Stimulated activated memory B cell treated with anti-CD40 and anti-IgM and Interleukin-4, amounts not matched to agents 10 μg/mL and 1 μg/mL and 100 μg/mL, for 72 hours (primary cell): ENCODE measurements at regions not wholly inside any gene's neighbourhood (a gene's known extent, or its start where the extent isn't known, plus 50 kb on each side); places are given as distances from the start of the nearest gene placed in this dataset.
"Not testable (repeated sequence)": the region's sequence is repeated elsewhere in the genome, so short reads cannot be mapped to it uniquely, and the experiment has no call there.

Experiments used
- ATAC-seq: fragments of 150-1000 bp; cut with Tn5 transposase; 2 replicates; pipeline ENCODE4 v1.10.0; 2021
- H3K27ac Mint-ChIP-seq: one replicate; pipeline ENCODE4 v1.8.0; 2022; ENCODE audit warnings: mild to moderate bottlenecking, mixed read lengths
- H3K27me3 Mint-ChIP-seq: one replicate; pipeline ENCODE4 v1.8.0; 2022; ENCODE audit warnings: mixed read lengths
- H3K36me3 Mint-ChIP-seq: one replicate; pipeline ENCODE4 v1.8.0; 2022; ENCODE audit warnings: mixed read lengths
- H3K4me1 Mint-ChIP-seq: one replicate; pipeline ENCODE4 v1.8.0; 2022; ENCODE audit warnings: mixed read lengths
- H3K4me3 Mint-ChIP-seq: one replicate; pipeline ENCODE4 v1.8.0; 2022; ENCODE audit warnings: mild to moderate bottlenecking, moderate library complexity, mixed read lengths
- H3K9me3 Mint-ChIP-seq: one replicate; pipeline ENCODE4 v1.8.0; 2022; ENCODE audit warnings: mixed read lengths

GRCh38 chr6:81387163-81387562, 365.3 kb downstream of the TENT5A start:
- peaks cover 11% of the 10 kb centered on the region for H3K9me3 Mint-ChIP-seq
- H3K27ac Mint-ChIP-seq = no peak overlapping the region
- H3K27me3 Mint-ChIP-seq = no peaks in the 10 kb centered on the region
- no peaks in the 10 kb centered on the region for H3K4me1 Mint-ChIP-seq
- ATAC-seq = no peak
- H3K36me3 Mint-ChIP-seq = no peaks in the 10 kb centered on the region
- no peak overlapping the region for H3K4me3 Mint-ChIP-seq

DNA sequence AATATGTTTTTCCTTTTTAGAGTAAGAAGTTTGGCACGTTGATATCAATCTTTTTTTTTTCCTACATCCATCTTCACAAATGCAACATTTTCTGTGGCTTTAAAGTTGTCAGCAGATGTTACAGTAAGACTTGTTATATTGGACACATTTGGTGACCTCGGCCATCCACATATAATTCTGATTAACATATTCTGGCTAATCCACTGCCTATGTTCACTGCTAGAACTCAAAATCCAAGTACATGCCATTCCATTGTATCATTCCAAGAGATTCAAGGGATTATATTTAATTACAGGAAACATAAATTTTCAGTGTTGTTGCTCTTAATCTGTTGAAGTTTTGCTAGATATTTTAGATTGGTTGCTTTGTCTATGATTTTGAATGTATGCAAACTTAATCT, 367.6 kb downstream of the TENT5A start:
- no peak for ATAC-seq
- no peak overlapping the region for H3K27ac Mint-ChIP-seq
- no peaks in the 10 kb centered on the region for H3K36me3 Mint-ChIP-seq
- no peak overlapping the region for H3K4me3 Mint-ChIP-seq
- no peaks in the 10 kb centered on the region for H3K4me1 Mint-ChIP-seq
- no peaks in the 10 kb centered on the region for H3K27me3 Mint-ChIP-seq
- H3K9me3 Mint-ChIP-seq = peaks cover 3% of the 10 kb centered on the region

DNA sequence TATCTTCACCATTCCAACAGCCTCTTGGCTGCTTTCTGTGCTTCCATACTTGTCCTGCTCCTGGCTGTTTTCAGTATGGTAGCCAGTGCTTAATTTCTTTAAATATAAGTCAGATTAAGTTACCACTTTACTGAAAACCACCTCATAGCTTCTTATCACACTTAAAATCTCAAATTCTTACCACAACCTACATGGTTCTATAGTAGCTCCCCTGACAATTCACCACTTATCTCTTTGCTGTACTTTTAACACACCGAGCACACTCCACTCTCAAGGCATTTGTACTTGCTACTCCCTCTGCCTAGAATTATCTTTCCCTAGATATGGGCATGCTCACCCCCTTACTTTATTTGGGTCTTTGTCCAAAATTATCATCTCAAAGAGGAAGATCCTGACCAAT, 369.0 kb downstream of the TENT5A start:
- no peak for ATAC-seq
- Mint-ChIP-seq H3K27me3 (no peaks in the 10 kb centered on the region), H3K4me3 (no peak overlapping the region), H3K27ac (no peak overlapping the region), H3K36me3 (no peaks in the 10 kb centered on the region), H3K9me3 (peaks cover 3% of the 10 kb centered on the region), H3K4me1 (no peaks in the 10 kb centered on the region)

- Mint-ChIP-seq H3K9me3 (peaks cover 3% of the 10 kb centered on the region), H3K27me3 (no peaks in the 10 kb centered on the region), H3K27ac (no peak overlapping the region), H3K4me3 (no peak overlapping the region), H3K36me3 (no peaks in the 10 kb centered on the region), H3K4me1 (no peaks in the 10 kb centered on the region)
- no peak for ATAC-seq
Measured at GRCh38 chr6:81382852-81383251, 369.6 kb downstream of the TENT5A start.

GRCh38 chr6:81381382-81381916, 371.0 kb downstream of the TENT5A start:
- Mint-ChIP-seq H3K27me3 (no peaks in the 10 kb centered on the region), H3K36me3 (no peaks in the 10 kb centered on the region), H3K27ac (no peak overlapping the region), H3K9me3 (peaks cover 3% of the 10 kb centered on the region), H3K4me1 (no peaks in the 10 kb centered on the region), H3K4me3 (no peak overlapping the region)
- no peak for ATAC-seq

DNA sequence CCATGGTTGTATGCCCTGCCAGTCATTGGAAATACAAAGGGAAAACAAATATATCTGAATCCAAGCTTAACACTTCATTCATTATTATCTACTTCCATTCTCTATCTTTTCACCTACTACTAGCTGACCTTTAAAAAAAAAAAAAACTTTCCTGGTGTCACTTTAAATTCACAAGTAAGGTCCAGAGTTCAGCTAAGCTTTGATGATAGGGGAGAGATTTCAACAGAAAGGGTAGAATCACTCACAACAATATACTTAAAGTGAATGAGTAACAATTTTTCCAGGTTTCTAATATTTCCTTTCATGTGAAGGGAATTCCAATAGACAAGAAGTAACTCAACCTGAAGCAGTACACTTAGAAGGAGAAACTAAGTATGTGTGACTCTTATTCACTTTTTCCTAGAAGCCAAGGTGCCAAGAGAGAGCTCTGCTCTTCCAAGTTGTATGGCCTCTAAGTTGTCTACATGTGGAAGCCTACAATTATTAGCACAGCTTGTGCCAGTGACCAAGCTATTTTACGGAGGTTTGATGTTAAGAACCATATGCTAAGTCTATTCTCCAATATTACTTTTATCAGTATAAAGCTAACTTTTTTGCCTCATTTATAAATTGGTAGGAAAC, 371.7 kb downstream of the TENT5A start:
- no peak for ATAC-seq
- H3K4me3 Mint-ChIP-seq = no peak overlapping the region
- no peaks in the 10 kb centered on the region for H3K36me3 Mint-ChIP-seq
- H3K27ac Mint-ChIP-seq = no peak overlapping the region
- H3K27me3 Mint-ChIP-seq = no peaks in the 10 kb centered on the region
- H3K9me3 Mint-ChIP-seq = no peaks in the 10 kb centered on the region
- no peaks in the 10 kb centered on the region for H3K4me1 Mint-ChIP-seq

GRCh38 chr6:81376745-81377144, 375.7 kb downstream of the TENT5A start:
- Mint-ChIP-seq H3K36me3 (no peaks in the 10 kb centered on the region), H3K27me3 (no peaks in the 10 kb centered on the region), H3K4me3 (no peak overlapping the region), H3K4me1 (no peaks in the 10 kb centered on the region), H3K27ac (no peak overlapping the region), H3K9me3 (no peaks in the 10 kb centered on the region)
- ATAC-seq = no peak

GRCh38 chr6:81373414-81373813, 379.1 kb downstream of the TENT5A start:
- no peaks in the 10 kb centered on the region for H3K36me3 Mint-ChIP-seq
- H3K27me3 Mint-ChIP-seq = no peaks in the 10 kb centered on the region
- no peak overlapping the region for H3K27ac Mint-ChIP-seq
- no peak overlapping the region for H3K4me3 Mint-ChIP-seq
- no peak for ATAC-seq
- no peaks in the 10 kb centered on the region for H3K4me1 Mint-ChIP-seq
- no peaks in the 10 kb centered on the region for H3K9me3 Mint-ChIP-seq

DNA sequence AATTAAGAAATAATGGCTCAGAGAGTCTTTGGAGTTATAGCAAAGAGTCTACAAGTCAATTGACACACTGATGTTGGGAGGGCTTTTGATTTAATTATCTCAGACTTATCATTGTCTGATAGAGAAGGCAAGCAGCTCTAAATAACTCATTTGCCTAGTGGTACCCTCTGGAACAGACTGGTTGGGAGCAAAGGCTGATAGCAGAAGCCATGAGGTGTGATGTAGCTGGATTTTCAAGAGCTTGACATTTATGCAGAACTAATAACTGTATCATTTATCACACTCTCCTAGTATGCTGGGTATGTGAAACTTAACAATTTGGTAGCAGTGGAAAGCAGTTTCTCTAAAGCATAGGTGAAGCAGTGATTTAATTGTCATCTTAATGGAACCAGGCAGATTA, 380.6 kb downstream of the TENT5A start:
- no peaks in the 10 kb centered on the region for H3K27me3 Mint-ChIP-seq
- no peaks in the 10 kb centered on the region for H3K36me3 Mint-ChIP-seq
- no peaks in the 10 kb centered on the region for H3K9me3 Mint-ChIP-seq
- H3K27ac Mint-ChIP-seq = no peak overlapping the region
- ATAC-seq = no peak
- H3K4me1 Mint-ChIP-seq = no peaks in the 10 kb centered on the region
- H3K4me3 Mint-ChIP-seq = no peak overlapping the region

- H3K27ac Mint-ChIP-seq = no peak overlapping the region
- no peak for ATAC-seq
- H3K4me3 Mint-ChIP-seq = no peak overlapping the region
- no peaks in the 10 kb centered on the region for H3K27me3 Mint-ChIP-seq
- H3K4me1 Mint-ChIP-seq = no peaks in the 10 kb centered on the region
- H3K36me3 Mint-ChIP-seq = no peaks in the 10 kb centered on the region
- no peaks in the 10 kb centered on the region for H3K9me3 Mint-ChIP-seq
Measured at GRCh38 chr6:81366972-81367371, 385.5 kb downstream of the TENT5A start.

DNA sequence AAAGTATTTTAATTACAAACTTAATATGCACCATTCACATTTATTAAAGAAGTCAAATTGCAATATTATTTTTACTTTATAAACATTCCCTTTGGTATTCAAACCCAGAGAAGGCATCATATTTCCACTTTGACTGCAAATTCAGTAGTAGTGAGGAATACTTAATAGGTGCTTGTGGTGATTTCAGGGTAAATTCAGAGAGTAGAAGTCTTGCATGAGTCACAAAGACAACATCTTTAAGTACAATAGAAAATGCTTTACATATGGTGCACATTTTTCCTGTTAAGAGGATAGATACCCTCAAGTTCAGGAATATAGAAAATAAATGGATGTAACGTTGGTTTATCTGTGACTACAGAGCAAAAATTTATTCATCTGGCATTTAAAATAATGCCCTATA, 390.2 kb downstream of the TENT5A start:
- Mint-ChIP-seq H3K27me3 (no peaks in the 10 kb centered on the region), H3K4me3 (no peak overlapping the region), H3K4me1 (no peaks in the 10 kb centered on the region), H3K36me3 (no peaks in the 10 kb centered on the region), H3K9me3 (no peaks in the 10 kb centered on the region), H3K27ac (no peak overlapping the region)
- no peak for ATAC-seq

DNA sequence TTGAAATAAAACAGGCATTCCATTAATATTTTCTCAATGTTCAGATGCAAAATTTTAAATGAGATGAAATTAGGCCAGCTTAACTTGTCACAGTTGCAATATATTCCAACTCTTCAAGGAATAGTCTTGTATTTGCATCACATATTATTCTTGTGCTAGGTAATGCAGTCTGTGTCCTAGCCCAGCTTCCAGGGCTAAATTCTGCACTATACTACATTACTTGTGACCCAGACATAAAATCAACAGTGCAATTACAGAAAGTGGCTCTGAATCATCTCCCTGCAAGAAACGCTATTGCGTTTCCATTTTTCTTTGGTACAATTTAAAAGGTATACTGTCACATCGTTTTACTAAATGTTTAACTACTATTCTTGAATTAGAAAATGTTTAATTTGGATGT, 399.2 kb downstream of the TENT5A start:
- Mint-ChIP-seq H3K4me3 (no peak overlapping the region), H3K36me3 (no peaks in the 10 kb centered on the region), H3K27ac (no peak overlapping the region), H3K27me3 (no peaks in the 10 kb centered on the region), H3K4me1 (no peaks in the 10 kb centered on the region), H3K9me3 (peaks cover 14% of the 10 kb centered on the region)
- ATAC-seq = no peak

GRCh38 chr6:81344026-81344425, 408.5 kb downstream of the TENT5A start:
- not testable (repeated sequence) for H3K27ac Mint-ChIP-seq, ATAC-seq, H3K27me3 Mint-ChIP-seq, H3K4me3 Mint-ChIP-seq, H3K4me1 Mint-ChIP-seq, H3K36me3 Mint-ChIP-seq, H3K9me3 Mint-ChIP-seq

DNA sequence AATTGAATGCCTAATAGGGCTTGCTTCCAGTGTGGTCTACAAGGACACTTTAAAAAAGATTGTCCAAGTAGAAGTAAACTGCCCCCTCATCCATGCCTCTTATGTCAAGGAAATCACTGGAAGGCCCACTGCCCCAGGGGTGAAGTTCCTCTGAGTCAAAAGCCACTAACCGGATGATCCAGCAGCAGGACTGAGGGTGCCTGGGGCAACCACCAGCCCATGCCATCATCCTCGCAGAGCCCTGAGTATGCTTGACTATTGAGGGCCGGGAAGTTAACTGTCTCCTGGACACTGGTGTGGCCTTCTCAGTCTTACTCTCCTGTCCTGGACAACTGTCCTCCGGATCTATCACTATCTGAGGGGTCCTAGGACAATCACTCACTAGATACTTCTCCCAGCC, 411.5 kb downstream of the TENT5A start:
- H3K36me3 Mint-ChIP-seq = no peaks in the 10 kb centered on the region
- H3K27me3 Mint-ChIP-seq = no peaks in the 10 kb centered on the region
- peaks cover 11% of the 10 kb centered on the region for H3K9me3 Mint-ChIP-seq
- no peak overlapping the region for H3K27ac Mint-ChIP-seq
- no peaks in the 10 kb centered on the region for H3K4me1 Mint-ChIP-seq
- ATAC-seq = no peak
- H3K4me3 Mint-ChIP-seq = no peak overlapping the region

DNA sequence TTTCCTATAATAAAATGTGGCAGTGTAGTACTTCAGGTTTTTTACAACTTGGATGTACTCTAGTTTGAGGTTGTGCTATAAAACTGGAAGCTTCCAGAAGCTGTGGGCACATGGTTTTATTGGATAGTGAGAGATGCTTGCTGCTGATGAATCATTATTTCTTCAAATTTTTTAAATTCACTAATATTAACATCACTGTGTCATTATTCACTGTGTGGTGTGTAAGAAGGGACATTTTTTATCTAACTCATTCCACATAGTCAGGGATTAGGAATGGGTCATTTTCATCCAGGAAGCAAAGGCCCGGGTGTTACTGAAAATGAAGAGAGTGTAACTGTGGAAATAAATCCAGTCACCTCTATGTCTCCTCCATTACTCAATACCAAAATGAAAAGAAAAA, 421.0 kb downstream of the TENT5A start:
- Mint-ChIP-seq H3K36me3 (no peaks in the 10 kb centered on the region), H3K4me1 (no peaks in the 10 kb centered on the region), H3K9me3 (peaks cover 7% of the 10 kb centered on the region), H3K4me3 (no peak overlapping the region), H3K27me3 (no peaks in the 10 kb centered on the region), H3K27ac (no peak overlapping the region)
- ATAC-seq = no peak

- no peak for ATAC-seq
- H3K9me3 Mint-ChIP-seq = peaks cover 5% of the 10 kb centered on the region
- no peak overlapping the region for H3K4me3 Mint-ChIP-seq
- no peak overlapping the region for H3K27ac Mint-ChIP-seq
- no peaks in the 10 kb centered on the region for H3K36me3 Mint-ChIP-seq
- no peaks in the 10 kb centered on the region for H3K4me1 Mint-ChIP-seq
- no peaks in the 10 kb centered on the region for H3K27me3 Mint-ChIP-seq
Measured at GRCh38 chr6:81328700-81329099, 423.8 kb downstream of the TENT5A start.
